Left ventricle myocardium inferior (tissue), 1 donor: ENCODE measurements at regions not wholly inside any gene's neighbourhood (a gene's known extent, or its start where the extent isn't known, plus 50 kb on each side); places are given as distances from the start of the nearest gene placed in this dataset.

ENCODE experiments used
- DNase-seq: peaks from one replicate; pipeline ENCODE4 v3.0.0-alpha.2; 2020
- H3K27ac ChIP-seq: fragments of 200-600 bp; replicated peaks from 2 replicates; pipeline ENCODE4 v1.8.0; 2021
- H3K27me3 ChIP-seq: fragments of 200-600 bp; 2 replicates; pipeline ENCODE4 v1.8.0; 2021; ENCODE audit warnings: low read depth
- H3K36me3 ChIP-seq: fragments of 200-600 bp; 2 replicates; pipeline ENCODE4 v1.8.0; 2021
- H3K4me1 ChIP-seq: fragments of 200-600 bp; 2 replicates; pipeline ENCODE4 v1.8.0; 2021
- H3K4me3 ChIP-seq: fragments of 200-600 bp; 2 replicates; pipeline ENCODE4 v1.8.0; 2021; ENCODE audit warnings: mild to moderate bottlenecking, moderate library complexity
- H3K9me3 ChIP-seq: fragments of 200-600 bp; replicated peaks from 2 replicates; pipeline ENCODE4 v1.8.0; 2021
- CTCF ChIP-seq: fragments of 200-600 bp; IDR thresholded peaks from 2 replicates; pipeline ENCODE4 v1.8.0; 2021; ENCODE audit warnings: antibody characterized with exemption, mild to moderate bottlenecking, borderline replicate concordance
- intact Hi-C: fragments of 100-400 bp; cut with micrococcal nuclease; formaldehyde crosslinking; loops from one replicate; pipeline ENCODE4 v1.11.0; 2022
- donor health status: DM: no; HTN: yes; CAD: no; lungs with severe emphysema.

GRCh38 chr15:37550360-37551024 is 383.9 kb upstream of the TMCO5A start:
- intact Hi-C loops: no loop called here
- Histone ChIP-seq H3K27me3 (no peaks in the 10 kb centered on the region), H3K4me1 (no peaks in the 10 kb centered on the region), H3K4me3 (no peak overlapping the region), H3K27ac (no peak overlapping the region), H3K9me3 (peaks cover 20% of the 10 kb centered on the region), H3K36me3 (no peaks in the 10 kb centered on the region)
- no peak for TF ChIP-seq CTCF
- DNase-seq: no peak

DNA sequence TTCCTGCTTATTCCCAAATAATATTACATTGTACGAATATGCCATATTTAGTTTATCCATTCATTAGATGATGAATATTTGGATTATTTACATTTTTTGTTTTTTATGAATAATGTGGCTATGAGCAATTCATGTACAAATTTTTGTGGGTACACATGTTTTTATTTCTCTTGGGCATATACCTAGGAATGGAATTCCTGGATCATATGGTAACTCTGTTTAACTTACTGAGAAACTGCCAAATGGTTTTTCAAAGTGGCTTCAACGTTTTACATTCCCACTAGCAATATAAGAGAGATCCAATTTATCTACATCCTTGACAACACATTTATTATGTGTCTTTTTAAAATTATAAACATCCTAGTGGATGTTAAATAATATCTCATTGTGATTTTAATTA is 362.0 kb upstream of the TMCO5A start:
- H3K9me3 ChIP-seq: no peaks in the 10 kb centered on the region
- no peak overlapping the region for H3K27ac ChIP-seq
- intact Hi-C loops: no loop called here
- TF ChIP-seq CTCF: no peak
- H3K27me3 ChIP-seq: no peaks in the 10 kb centered on the region
- no peaks in the 10 kb centered on the region for H3K4me1 ChIP-seq
- H3K36me3 ChIP-seq: no peaks in the 10 kb centered on the region
- DNase-seq: no peak
- no peak overlapping the region for H3K4me3 ChIP-seq

DNA sequence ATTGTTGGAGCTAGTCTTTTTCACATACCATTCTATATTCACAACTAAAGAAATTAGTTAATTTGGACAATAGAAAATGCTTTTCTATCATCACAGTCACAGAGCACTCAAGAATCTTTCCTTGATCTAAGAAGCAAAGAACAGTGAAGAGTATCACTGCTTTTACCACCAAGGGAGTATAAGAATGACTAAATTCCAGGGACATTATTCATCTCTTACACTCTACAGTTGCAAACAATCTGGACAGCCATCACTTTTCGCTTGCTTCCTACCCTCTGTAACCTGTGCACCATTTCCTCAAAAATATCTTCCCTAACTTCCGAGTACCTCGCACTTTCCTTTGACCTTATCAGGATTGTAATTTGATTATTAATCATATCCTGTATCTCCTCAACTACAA is 359.5 kb upstream of the TMCO5A start:
- intact Hi-C loops: no loop called here

DNA sequence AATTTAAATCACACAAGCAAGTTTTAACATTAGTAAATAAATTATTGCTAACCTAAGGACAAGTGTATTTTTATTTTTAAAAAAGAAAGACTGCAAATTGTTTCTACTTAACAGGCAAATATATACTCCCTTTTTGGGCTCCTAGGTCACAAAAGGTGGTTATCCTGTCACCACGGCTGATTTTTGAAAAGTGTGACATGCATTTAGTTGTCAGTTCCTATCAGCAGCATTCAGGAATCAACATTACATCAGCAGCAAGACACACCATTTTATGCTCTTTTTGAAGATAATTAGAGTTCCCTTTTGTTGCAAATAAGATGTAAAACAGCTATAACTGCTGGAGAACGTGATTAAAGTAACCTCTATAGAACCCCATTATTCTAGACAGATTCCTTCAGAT is 357.5 kb upstream of the TMCO5A start:
- Histone ChIP-seq H3K9me3 (peaks cover 4% of the 10 kb centered on the region), H3K27me3 (no peaks in the 10 kb centered on the region), H3K4me3 (no peak overlapping the region), H3K36me3 (no peaks in the 10 kb centered on the region), H3K4me1 (no peaks in the 10 kb centered on the region), H3K27ac (no peak overlapping the region)
- intact Hi-C loops: no loop called here
- TF ChIP-seq CTCF: no peak
- DNase-seq: no peak

More for the DNA sequence above, 359.5 kb upstream of the TMCO5A start:
- no peak for TF ChIP-seq CTCF
- no peak overlapping the region for H3K4me3 ChIP-seq
- no peaks in the 10 kb centered on the region for H3K4me1 ChIP-seq
- no peak overlapping the region for H3K27ac ChIP-seq
- no peaks in the 10 kb centered on the region for H3K9me3 ChIP-seq
- DNase-seq: no peak
- no peaks in the 10 kb centered on the region for H3K27me3 ChIP-seq
- no peaks in the 10 kb centered on the region for H3K36me3 ChIP-seq

- intact Hi-C loops: no loop called here
Observed at GRCh38 chr15:37581866-37582532, 352.4 kb upstream of the TMCO5A start.

More at GRCh38 chr15:37581866-37582532, 352.4 kb upstream of the TMCO5A start:
- Histone ChIP-seq H3K9me3 (peaks cover 23% of the 10 kb centered on the region), H3K27ac (no peak overlapping the region), H3K36me3 (no peaks in the 10 kb centered on the region), H3K27me3 (no peaks in the 10 kb centered on the region), H3K4me1 (no peaks in the 10 kb centered on the region), H3K4me3 (no peak overlapping the region)
- TF ChIP-seq CTCF: no peak
- no peak for DNase-seq
